OCI-LY7 (cell line): ENCODE measurements at regions not wholly inside any gene's neighbourhood (a gene's known extent, or its start where the extent isn't known, plus 50 kb on each side); places are given as distances from the start of the nearest gene placed in this dataset.

Source experiments
- EZH2phosphoT487 ChIP-seq: fragments of 200-600 bp; sonication (generic); IDR thresholded peaks from 2 replicates; pipeline ENCODE4 v1.6.1; 2018; ENCODE audit warnings: low read depth, borderline replicate concordance, mild to moderate bottlenecking, mixed run types, antibody characterized with exemption, low read length, moderate library complexity, mixed read lengths
- TF ChIP-seq, protein P1 (sequence below): fragments of 200-600 bp; sonication (generic); conservative IDR thresholded peaks from 2 replicates; pipeline ENCODE4 v1.5.1; 2014; ENCODE audit warnings: mild to moderate bottlenecking, antibody characterized with exemption, low read length, moderate library complexity, mixed read lengths

DNA sequence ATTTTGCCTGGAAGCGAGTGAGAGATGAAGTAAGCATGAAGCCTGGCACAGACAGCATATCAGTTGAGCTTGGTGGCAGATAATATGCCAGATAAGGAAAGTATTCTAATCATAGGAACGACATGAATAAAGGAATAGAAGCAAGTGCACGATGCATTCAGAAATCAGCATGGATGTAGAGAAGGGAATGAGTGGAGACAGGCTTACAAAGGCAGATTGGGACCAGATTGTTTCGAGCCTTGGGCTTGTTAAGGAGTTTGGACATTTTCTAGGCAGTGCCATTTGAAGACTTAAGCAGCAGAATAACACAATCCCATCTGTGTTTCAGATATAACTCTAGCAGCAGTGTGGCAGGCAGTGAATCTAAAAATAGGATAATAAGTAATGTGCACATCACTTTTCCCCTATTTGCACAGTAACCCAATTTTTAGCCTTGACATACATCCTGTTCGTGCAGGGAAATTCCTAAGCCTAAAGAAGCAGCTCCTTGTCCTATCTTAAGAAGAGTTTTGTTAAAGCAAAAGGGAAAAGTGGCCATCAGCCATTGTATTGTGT is 450.2 kb downstream of the PLCL1 start:
- TF ChIP-seq, protein P1, sequence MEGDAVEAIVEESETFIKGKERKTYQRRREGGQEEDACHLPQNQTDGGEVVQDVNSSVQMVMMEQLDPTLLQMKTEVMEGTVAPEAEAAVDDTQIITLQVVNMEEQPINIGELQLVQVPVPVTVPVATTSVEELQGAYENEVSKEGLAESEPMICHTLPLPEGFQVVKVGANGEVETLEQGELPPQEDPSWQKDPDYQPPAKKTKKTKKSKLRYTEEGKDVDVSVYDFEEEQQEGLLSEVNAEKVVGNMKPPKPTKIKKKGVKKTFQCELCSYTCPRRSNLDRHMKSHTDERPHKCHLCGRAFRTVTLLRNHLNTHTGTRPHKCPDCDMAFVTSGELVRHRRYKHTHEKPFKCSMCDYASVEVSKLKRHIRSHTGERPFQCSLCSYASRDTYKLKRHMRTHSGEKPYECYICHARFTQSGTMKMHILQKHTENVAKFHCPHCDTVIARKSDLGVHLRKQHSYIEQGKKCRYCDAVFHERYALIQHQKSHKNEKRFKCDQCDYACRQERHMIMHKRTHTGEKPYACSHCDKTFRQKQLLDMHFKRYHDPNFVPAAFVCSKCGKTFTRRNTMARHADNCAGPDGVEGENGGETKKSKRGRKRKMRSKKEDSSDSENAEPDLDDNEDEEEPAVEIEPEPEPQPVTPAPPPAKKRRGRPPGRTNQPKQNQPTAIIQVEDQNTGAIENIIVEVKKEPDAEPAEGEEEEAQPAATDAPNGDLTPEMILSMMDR, result no peak
- TF ChIP-seq EZH2phosphoT487, result no peak
